Spleen (tissue), 7 donors: ENCODE measurements at regions not wholly inside any gene's neighbourhood (a gene's known extent, or its start where the extent isn't known, plus 50 kb on each side); places are given as distances from the start of the nearest gene placed in this dataset.

Experiments
- CTCF ChIP-seq, 11 experiments: fragments of 200-600 bp in 7 of 11; fragments of 450-650 bp in 4 of 11; sonication (generic) in 4 of 11; IDR thresholded peaks in 8 of 11; conservative IDR thresholded peaks in 3 of 11; 1 replicate in 7 of 11; 2 replicates in 4 of 11; pipeline versions ENCODE4 v1.4.0 to v1.8.0; 2016 to 2021; ENCODE audit warnings: antibody characterized with exemption in 11 of 11, inconsistent platforms in 4 of 11, mild to moderate bottlenecking in 1 of 11
- POLR2A ChIP-seq, 3 donors: fragments of 450-650 bp; IDR thresholded peaks; one replicate each; pipeline ENCODE4 v1.5.1; 2017; ENCODE audit warnings: antibody characterized with exemption in 3 of 3, mild to moderate bottlenecking in 1 of 3
- POLR2AphosphoS5 ChIP-seq, 3 donors: sonication (generic); formaldehyde crosslinking; IDR thresholded peaks; one replicate each; pipeline ENCODE4 v1.5.1; 2017; ENCODE audit warnings: antibody characterized with exemption in 3 of 3
- donor health status: DM: no; HTN: no; CAD: no; lungs with moderate emphysema.
- donor health status: DM: no; HTN: no; CAD: no.
- donor health status: DM: no; HTN: no; CAD: no.

GRCh38 chr1:5543235-5543634 lies 449.0 kb downstream of the NPHP4 start:
- TF ChIP-seq POLR2A (IDR thresholded peaks at IDR 0.05) (no peak), CTCF (IDR thresholded peaks at IDR 0.05 in 8 of 11, conservative IDR thresholded peaks at IDR 0.05 in 3 of 11) (no peak), POLR2AphosphoS5 (IDR thresholded peaks at IDR 0.05) (no peak)
